ENCODE measurements at regions not wholly inside any gene's neighbourhood (a gene's known extent, or its start where the extent isn't known, plus 50 kb on each side); places are given as distances from the start of the nearest gene placed in this dataset.

DNA sequence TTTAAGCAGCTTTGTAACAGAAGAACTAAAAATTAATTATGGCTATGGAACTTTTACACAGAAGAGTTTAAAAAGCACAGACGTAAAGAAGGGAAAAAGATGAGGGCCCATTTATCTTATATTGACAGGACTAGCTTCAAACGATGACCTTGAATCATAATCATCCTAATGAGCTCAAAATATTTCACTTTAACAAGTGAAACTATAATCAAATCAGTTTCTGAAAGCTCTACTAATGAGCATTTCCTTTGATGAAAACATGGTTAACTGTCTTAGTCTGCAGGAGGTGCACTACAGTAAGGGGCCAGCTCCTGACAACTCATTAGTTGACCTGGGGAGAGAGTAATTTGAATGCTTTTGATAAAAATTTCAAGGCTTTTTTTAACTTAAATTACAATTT lies 228.0 kb upstream of the DEFB112 start:
- Histone ChIP-seq H2AFZ (ENCODE audit: low read depth) (no peak overlapping the region), H3K9me2 (no peaks in the 10 kb centered on the region), H3K27me3 (ENCODE audit: insufficient read depth) (no peaks in the 10 kb centered on the region), H4K20me1 (ENCODE audit: insufficient read depth) (no peaks in the 10 kb centered on the region), H3K27ac (ENCODE audit: low read depth in 2 of 2, low read length in 1 of 2) (no peak overlapping the region), H3F3A (replicated peaks; ENCODE audit: insufficient read depth) (no peaks in the 10 kb centered on the region), H3K4me1 (ENCODE audit: control insufficient read depth in 1 of 2, insufficient read depth in 2 of 2, low read depth in 1 of 2, low read length in 1 of 2) (no peaks in the 10 kb centered on the region), H3K4me3 (ENCODE audit: low read depth in 2 of 2, low read length in 1 of 2) (no peak overlapping the region), H3K9ac (no peak overlapping the region), H3K9me3 (no peaks in the 10 kb centered on the region), H3K79me2 (ENCODE audit: insufficient read depth) (no peaks in the 10 kb centered on the region), H3K36me3 (replicated peaks in 1 of 2; ENCODE audit: control insufficient read depth in 1 of 2, insufficient read depth in 2 of 2, low read length in 1 of 2) (no peaks in the 10 kb centered on the region), H3K4me2 (no peak overlapping the region)
- POLR2A ChIA-PET = interaction anchor here (0.7 kb wide), 1 partner anchor 9 kb away, joined by 3 read pairs; no protein-coding TSS in a partner anchor
- WGBS (ENCODE audit: low lambda C conversion rate) = 28% methylated on average over 2 of the region's 2 CpGs
- CTCF ChIA-PET = interaction anchor here (0.6 to 1.6 kb wide), 4 partner anchors 13 to 1979 kb away, joined by 3 to 5 read pairs (median 3); no protein-coding TSS in a partner anchor
- DNase-seq = no peak
- TF ChIP-seq ELF1 (IDR thresholded peaks at IDR 0.05) = no peak
- no peak for TF ChIP-seq TAF1 (IDR thresholded peaks at IDR 0.05; ENCODE audit: borderline replicate concordance, low read depth, low read length)
- no peak for TF ChIP-seq SIN3A (IDR thresholded peaks at IDR 0.05; ENCODE audit: borderline replicate concordance, low read depth, low read length)
- TF ChIP-seq TCF12 (IDR thresholded peaks at IDR 0.05) = no peak
- TF ChIP-seq, protein P1, sequence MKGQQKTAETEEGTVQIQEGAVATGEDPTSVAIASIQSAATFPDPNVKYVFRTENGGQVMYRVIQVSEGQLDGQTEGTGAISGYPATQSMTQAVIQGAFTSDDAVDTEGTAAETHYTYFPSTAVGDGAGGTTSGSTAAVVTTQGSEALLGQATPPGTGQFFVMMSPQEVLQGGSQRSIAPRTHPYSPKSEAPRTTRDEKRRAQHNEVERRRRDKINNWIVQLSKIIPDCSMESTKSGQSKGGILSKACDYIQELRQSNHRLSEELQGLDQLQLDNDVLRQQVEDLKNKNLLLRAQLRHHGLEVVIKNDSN (IDR thresholded peaks at IDR 0.05; ENCODE audit: borderline replicate concordance, low read depth) = no peak
- no peak for TF ChIP-seq EP300 (IDR thresholded peaks at IDR 0.05; ENCODE audit: borderline replicate concordance in 1 of 2, low read depth in 1 of 2, low read length in 1 of 2)
- no peak for TF ChIP-seq YY1 (IDR thresholded peaks at IDR 0.05; ENCODE audit: low read depth)
- no peak for TF ChIP-seq POLR2AphosphoS5 (IDR thresholded peaks at IDR 0.05; ENCODE audit: low read depth, low read length)
- TF ChIP-seq, protein P2, sequence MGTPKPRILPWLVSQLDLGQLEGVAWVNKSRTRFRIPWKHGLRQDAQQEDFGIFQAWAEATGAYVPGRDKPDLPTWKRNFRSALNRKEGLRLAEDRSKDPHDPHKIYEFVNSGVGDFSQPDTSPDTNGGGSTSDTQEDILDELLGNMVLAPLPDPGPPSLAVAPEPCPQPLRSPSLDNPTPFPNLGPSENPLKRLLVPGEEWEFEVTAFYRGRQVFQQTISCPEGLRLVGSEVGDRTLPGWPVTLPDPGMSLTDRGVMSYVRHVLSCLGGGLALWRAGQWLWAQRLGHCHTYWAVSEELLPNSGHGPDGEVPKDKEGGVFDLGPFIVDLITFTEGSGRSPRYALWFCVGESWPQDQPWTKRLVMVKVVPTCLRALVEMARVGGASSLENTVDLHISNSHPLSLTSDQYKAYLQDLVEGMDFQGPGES (IDR thresholded peaks at IDR 0.05; ENCODE audit: low read depth, low read length) = no peak
- TF ChIP-seq SMC3 (IDR thresholded peaks at IDR 0.05; ENCODE audit: low read depth, low read length) = no peak
- TF ChIP-seq RFX5 (IDR thresholded peaks at IDR 0.05; ENCODE audit: low read length) = no peak

DNA sequence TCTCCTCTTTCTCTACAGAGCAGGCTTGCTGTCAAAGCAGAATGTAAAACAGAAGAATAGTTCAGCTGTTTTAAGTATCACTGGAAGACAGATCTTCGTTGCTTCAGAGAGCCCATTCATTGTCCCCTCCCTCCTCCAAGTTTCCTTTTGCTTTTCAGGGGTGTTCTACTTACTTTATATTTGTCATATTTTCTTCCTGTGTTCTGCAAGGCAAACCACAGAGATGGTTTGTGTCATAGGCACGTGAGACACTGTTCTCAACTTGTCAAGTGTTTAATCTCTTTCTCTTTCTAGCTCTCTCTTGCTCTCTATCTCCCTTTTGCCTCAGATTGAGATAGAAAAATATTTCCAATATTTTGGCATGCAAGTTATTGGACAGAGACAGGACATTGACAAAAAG lies 228.9 kb upstream of the DEFB112 start:
- Histone ChIP-seq H3K27me3 (ENCODE audit: insufficient read depth) (no peaks in the 10 kb centered on the region), H3K9me3 (no peaks in the 10 kb centered on the region), H3K4me1 (ENCODE audit: control insufficient read depth in 1 of 2, insufficient read depth in 2 of 2, low read depth in 1 of 2, low read length in 1 of 2) (no peaks in the 10 kb centered on the region), H3F3A (replicated peaks; ENCODE audit: insufficient read depth) (no peaks in the 10 kb centered on the region), H4K20me1 (ENCODE audit: insufficient read depth) (no peaks in the 10 kb centered on the region), H3K4me3 (ENCODE audit: low read depth in 2 of 2, low read length in 1 of 2) (no peak overlapping the region), H3K9me2 (no peaks in the 10 kb centered on the region), H2AFZ (ENCODE audit: low read depth) (no peak overlapping the region), H3K27ac (ENCODE audit: low read depth in 2 of 2, low read length in 1 of 2) (no peak overlapping the region), H3K79me2 (ENCODE audit: insufficient read depth) (no peaks in the 10 kb centered on the region), H3K9ac (no peak overlapping the region), H3K36me3 (replicated peaks in 1 of 2; ENCODE audit: control insufficient read depth in 1 of 2, insufficient read depth in 2 of 2, low read length in 1 of 2) (no peaks in the 10 kb centered on the region), H3K4me2 (no peak overlapping the region)
- TF ChIP-seq EZH2phosphoT487 (IDR thresholded peaks at IDR 0.05; ENCODE audit: borderline replicate concordance, low read depth) = no peak
- TF ChIP-seq GABPA (IDR thresholded peaks at IDR 0.05; ENCODE audit: low read depth) = no peak
- TF ChIP-seq TEAD4 (IDR thresholded peaks at IDR 0.05; ENCODE audit: borderline replicate concordance, insufficient read depth) = no peak
- no peak for TF ChIP-seq CHD2 (IDR thresholded peaks at IDR 0.05; ENCODE audit: low read length, partially characterized antibody)
- TF ChIP-seq YY1 (IDR thresholded peaks at IDR 0.05; ENCODE audit: low read depth) = no peak
- no peak for TF ChIP-seq SIN3A (IDR thresholded peaks at IDR 0.05; ENCODE audit: borderline replicate concordance, low read depth, low read length)
- TF ChIP-seq, protein P3, sequence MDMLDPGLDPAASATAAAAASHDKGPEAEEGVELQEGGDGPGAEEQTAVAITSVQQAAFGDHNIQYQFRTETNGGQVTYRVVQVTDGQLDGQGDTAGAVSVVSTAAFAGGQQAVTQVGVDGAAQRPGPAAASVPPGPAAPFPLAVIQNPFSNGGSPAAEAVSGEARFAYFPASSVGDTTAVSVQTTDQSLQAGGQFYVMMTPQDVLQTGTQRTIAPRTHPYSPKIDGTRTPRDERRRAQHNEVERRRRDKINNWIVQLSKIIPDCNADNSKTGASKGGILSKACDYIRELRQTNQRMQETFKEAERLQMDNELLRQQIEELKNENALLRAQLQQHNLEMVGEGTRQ (IDR thresholded peaks at IDR 0.05; ENCODE audit: borderline replicate concordance, low read depth, low read length) = no peak
- no peak for TF ChIP-seq RAD21 (IDR thresholded peaks at IDR 0.05; ENCODE audit: low read length)
- no peak for TF ChIP-seq RFX5 (IDR thresholded peaks at IDR 0.05; ENCODE audit: low read length)
- TF ChIP-seq, protein P4, sequence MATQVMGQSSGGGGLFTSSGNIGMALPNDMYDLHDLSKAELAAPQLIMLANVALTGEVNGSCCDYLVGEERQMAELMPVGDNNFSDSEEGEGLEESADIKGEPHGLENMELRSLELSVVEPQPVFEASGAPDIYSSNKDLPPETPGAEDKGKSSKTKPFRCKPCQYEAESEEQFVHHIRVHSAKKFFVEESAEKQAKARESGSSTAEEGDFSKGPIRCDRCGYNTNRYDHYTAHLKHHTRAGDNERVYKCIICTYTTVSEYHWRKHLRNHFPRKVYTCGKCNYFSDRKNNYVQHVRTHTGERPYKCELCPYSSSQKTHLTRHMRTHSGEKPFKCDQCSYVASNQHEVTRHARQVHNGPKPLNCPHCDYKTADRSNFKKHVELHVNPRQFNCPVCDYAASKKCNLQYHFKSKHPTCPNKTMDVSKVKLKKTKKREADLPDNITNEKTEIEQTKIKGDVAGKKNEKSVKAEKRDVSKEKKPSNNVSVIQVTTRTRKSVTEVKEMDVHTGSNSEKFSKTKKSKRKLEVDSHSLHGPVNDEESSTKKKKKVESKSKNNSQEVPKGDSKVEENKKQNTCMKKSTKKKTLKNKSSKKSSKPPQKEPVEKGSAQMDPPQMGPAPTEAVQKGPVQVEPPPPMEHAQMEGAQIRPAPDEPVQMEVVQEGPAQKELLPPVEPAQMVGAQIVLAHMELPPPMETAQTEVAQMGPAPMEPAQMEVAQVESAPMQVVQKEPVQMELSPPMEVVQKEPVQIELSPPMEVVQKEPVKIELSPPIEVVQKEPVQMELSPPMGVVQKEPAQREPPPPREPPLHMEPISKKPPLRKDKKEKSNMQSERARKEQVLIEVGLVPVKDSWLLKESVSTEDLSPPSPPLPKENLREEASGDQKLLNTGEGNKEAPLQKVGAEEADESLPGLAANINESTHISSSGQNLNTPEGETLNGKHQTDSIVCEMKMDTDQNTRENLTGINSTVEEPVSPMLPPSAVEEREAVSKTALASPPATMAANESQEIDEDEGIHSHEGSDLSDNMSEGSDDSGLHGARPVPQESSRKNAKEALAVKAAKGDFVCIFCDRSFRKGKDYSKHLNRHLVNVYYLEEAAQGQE (IDR thresholded peaks at IDR 0.05; ENCODE audit: low read depth, low read length) = no peak
- TF ChIP-seq TAF1 (IDR thresholded peaks at IDR 0.05; ENCODE audit: borderline replicate concordance, low read depth, low read length) = no peak
- POLR2A ChIA-PET = no interaction called here
- 11% methylated on average over 2 of the region's 2 CpGs for WGBS (ENCODE audit: low lambda C conversion rate)
- no peak for DNase-seq
- CTCF ChIA-PET = no interaction called here
